HL-60 (cell line): ENCODE measurements at regions not wholly inside any gene's neighbourhood (a gene's known extent, or its start where the extent isn't known, plus 50 kb on each side); places are given as distances from the start of the nearest gene placed in this dataset.

Experiments used
- CTCF ChIP-seq: IDR thresholded peaks from one replicate; pipeline ENCODE4 v1.5.1; 2011; ENCODE audit warnings: low read length, control low read depth, inconsistent platforms; ENCODE audit not compliant: insufficient read depth
- POLR2AphosphoS5 ChIP-seq: IDR thresholded peaks from 2 replicates; pipeline ENCODE4 v1.6.1; 2012; ENCODE audit warnings: low read depth
- REST ChIP-seq: IDR thresholded peaks from 2 replicates; pipeline ENCODE4 v1.6.1; 2012; ENCODE audit warnings: low read depth; ENCODE audit not compliant: insufficient replicate concordance

DNA sequence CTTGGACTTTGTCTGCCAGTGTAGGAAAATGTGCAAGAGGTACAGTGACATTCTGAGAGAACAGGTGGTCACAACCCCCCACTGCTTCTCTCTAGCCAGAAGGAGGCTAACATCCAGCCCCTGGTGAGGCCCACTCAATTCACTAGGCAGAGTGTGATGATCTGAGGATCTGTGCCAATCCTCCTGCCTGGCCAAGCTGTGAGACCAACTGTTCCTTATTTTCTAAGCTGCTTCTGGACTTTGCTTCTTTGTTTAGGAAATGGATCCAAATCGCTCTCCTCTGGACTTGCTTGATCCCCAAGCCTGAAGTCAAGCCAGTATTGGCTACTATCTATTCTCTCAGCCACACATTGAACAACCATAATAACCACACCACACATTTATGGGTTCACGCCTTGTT, 202.8 kb downstream of the PIK3C3 start:
- TF ChIP-seq CTCF: no peak
- TF ChIP-seq REST: no peak
- TF ChIP-seq POLR2AphosphoS5: no peak
